IMR-90 (cell line): ENCODE measurements at regions not wholly inside any gene's neighbourhood (a gene's known extent, or its start where the extent isn't known, plus 50 kb on each side); places are given as distances from the start of the nearest gene placed in this dataset.

ENCODE experiments used
- ATAC-seq: fragments of 200-7000 bp; cut with Tn5 transposase; 2 replicates; pipeline ENCODE4 v1.9.1; 2020; ENCODE audit warnings: low read depth, mild to moderate bottlenecking, moderate library complexity
- BruUV-seq: library from RNA; stranded (reverse); fragments of 400-500 nt; replicated peaks from 2 replicates; lab custom pipeline; 2021; lab: Mats Ljungman, UMichigan
- CTCF ChIA-PET: fragments of 300-600 bp; formaldehyde crosslinking; extraction: SDS; loops from one replicate; lab custom pipeline; 2021; ENCODE audit warnings: antibody characterized with exemption; lab: Yijun Ruan, JAX
- POLR2A ChIA-PET: fragments of 300-600 bp; sonication (Branson Sonifier 250); formaldehyde crosslinking; loops from one replicate; lab custom pipeline; 2022; ENCODE audit warnings: antibody characterized with exemption; ENCODE audit not compliant: unreplicated experiment; lab: Charles Lee
- DNase-seq: peaks from one replicate; pipeline ENCODE4 v3.0.0; 2013
- H2AFZ ChIP-seq: replicated peaks from 2 replicates; pipeline ENCODE3; 2013; ENCODE audit warnings: low read length, mild to moderate bottlenecking; ENCODE audit not compliant: poor library complexity
- H2AK5ac ChIP-seq: 2 replicates; pipeline ENCODE4 v1.6.1; 2013; ENCODE audit warnings: low read depth, low read length, inconsistent platforms
- H2AK9ac ChIP-seq: replicated peaks from 2 replicates; pipeline ENCODE3; 2013; ENCODE audit warnings: mild to moderate bottlenecking, low read depth, low read length, moderate library complexity; ENCODE audit not compliant: poor library complexity
- H2BK120ac ChIP-seq: 2 replicates; pipeline ENCODE4 v1.6.1; 2013; ENCODE audit warnings: low read depth, low read length, inconsistent platforms
- H2BK15ac ChIP-seq: 3 replicates; pipeline ENCODE4 v1.6.1; 2013; ENCODE audit warnings: low read depth, low read length, inconsistent platforms
- H2BK20ac ChIP-seq: 2 replicates; pipeline ENCODE4 v1.6.1; 2013; ENCODE audit warnings: low read depth, mild to moderate bottlenecking, inconsistent platforms, low read length, moderate library complexity
- H2BK5ac ChIP-seq: 2 replicates; pipeline ENCODE4 v1.6.1; 2013; ENCODE audit warnings: mild to moderate bottlenecking, low read depth, low read length, inconsistent platforms; ENCODE audit not compliant: poor library complexity, severe bottlenecking
- H3K14ac ChIP-seq: replicated peaks from 2 replicates; pipeline ENCODE4 v1.6.1; 2013; ENCODE audit warnings: low read depth, low read length, inconsistent platforms
- H3K18ac ChIP-seq: 2 replicates; pipeline ENCODE4 v1.6.1; 2013; ENCODE audit warnings: low read depth, low read length, control low read depth
- H3K23ac ChIP-seq: 2 replicates; pipeline ENCODE4 v1.6.1; 2013; ENCODE audit warnings: low read depth, low read length, inconsistent platforms
- H3K27ac ChIP-seq: 2 replicates; pipeline ENCODE4 v1.5.1; 2013; ENCODE audit warnings: mild to moderate bottlenecking, control low read depth, low read length; ENCODE audit not compliant: insufficient read depth
- H3K27me3 ChIP-seq: 2 replicates; pipeline ENCODE4 v1.6.1; 2013; ENCODE audit warnings: low read length; ENCODE audit not compliant: control insufficient read depth, insufficient read depth
- H3K36me3 ChIP-seq: 2 replicates; pipeline ENCODE4 v1.6.1; 2013; ENCODE audit warnings: low read length, mixed read lengths; ENCODE audit not compliant: control insufficient read depth, insufficient read depth
- H3K4ac ChIP-seq: 2 replicates; pipeline ENCODE4 v1.6.1; 2013; ENCODE audit warnings: low read depth, low read length, inconsistent platforms
- H3K4me1 ChIP-seq: 2 replicates; pipeline ENCODE4 v1.6.1; 2013; ENCODE audit warnings: low read length, mixed read lengths; ENCODE audit not compliant: control insufficient read depth, insufficient read depth
- H3K4me2 ChIP-seq: 2 replicates; pipeline ENCODE4 v1.6.1; 2013; ENCODE audit warnings: low read depth, mild to moderate bottlenecking, control low read depth, low read length, moderate library complexity
- H3K4me3 ChIP-seq: 2 replicates; pipeline ENCODE4 v1.5.1; 2013; ENCODE audit warnings: low read depth, mild to moderate bottlenecking, control low read depth, low read length, moderate library complexity; ENCODE audit not compliant: insufficient read depth
- H3K56ac ChIP-seq: 2 replicates; pipeline ENCODE4 v1.6.1; 2013; ENCODE audit warnings: low read length, inconsistent platforms; ENCODE audit not compliant: insufficient read depth; ENCODE audit errors: extremely low read depth
- H3K79me1 ChIP-seq, 2 experiments: 2 replicates each; pipeline ENCODE4 v1.6.1; 2013; ENCODE audit warnings: low read length in 2 of 2, inconsistent platforms in 1 of 2, low read depth in 1 of 2
- H3K9ac ChIP-seq: 2 replicates; pipeline ENCODE4 v1.6.1; 2013; ENCODE audit warnings: low read depth, low read length, control low read depth
- H3K9me1 ChIP-seq: 2 replicates; pipeline ENCODE4 v1.6.1; 2013; ENCODE audit warnings: low read length, inconsistent platforms; ENCODE audit not compliant: insufficient read depth
- H3K9me3 ChIP-seq: 2 replicates; pipeline ENCODE4 v1.6.1; 2013; ENCODE audit warnings: low read length; ENCODE audit not compliant: control insufficient read depth, insufficient read depth
- H4K20me1 ChIP-seq: 2 replicates; pipeline ENCODE4 v1.6.1; 2013; ENCODE audit warnings: low read length, inconsistent platforms; ENCODE audit not compliant: insufficient read depth
- H4K5ac ChIP-seq: 2 replicates; pipeline ENCODE4 v1.6.1; 2013; ENCODE audit warnings: mild to moderate bottlenecking, low read depth, low read length, control low read depth
- H4K8ac ChIP-seq, 2 experiments: 2 replicates each; pipeline ENCODE4 v1.6.1; 2013; ENCODE audit warnings: low read depth in 2 of 2, low read length in 2 of 2, control low read depth in 1 of 2, inconsistent platforms in 1 of 2
- H4K91ac ChIP-seq: 2 replicates; pipeline ENCODE4 v1.6.1; 2013; ENCODE audit warnings: low read depth, low read length, inconsistent platforms; ENCODE audit not compliant: insufficient read depth
- BHLHE40 ChIP-seq: fragments of 150-350 bp; IDR thresholded peaks from 2 replicates; pipeline ENCODE4 v1.6.1; 2016; ENCODE audit warnings: mild to moderate bottlenecking, low read depth, low read length
- CEBPB ChIP-seq: IDR thresholded peaks from 2 replicates; pipeline ENCODE4 v1.6.1; 2012; ENCODE audit warnings: low read depth, low read length, improper control_type of control experiment
- CHD1 ChIP-seq: IDR thresholded peaks from 2 replicates; pipeline ENCODE4 v1.6.1; 2012; ENCODE audit warnings: low read depth, low read length, improper control_type of control experiment
- FOS ChIP-seq: fragments of 150-350 bp; IDR thresholded peaks from 2 replicates; pipeline ENCODE4 v1.6.1; 2016; ENCODE audit warnings: low read depth, low read length
- MAFK ChIP-seq: IDR thresholded peaks from 2 replicates; pipeline ENCODE4 v1.6.1; 2012; ENCODE audit warnings: low read depth, low read length, improper control_type of control experiment
- MAZ ChIP-seq: IDR thresholded peaks from 2 replicates; pipeline ENCODE4 v1.6.1; 2012; ENCODE audit warnings: low read depth, mild to moderate bottlenecking, low read length, improper control_type of control experiment, moderate library complexity, borderline replicate concordance
- MXI1 ChIP-seq: IDR thresholded peaks from 2 replicates; pipeline ENCODE4 v1.6.1; 2012; ENCODE audit warnings: low read depth, mild to moderate bottlenecking, low read length, moderate library complexity, borderline replicate concordance
- NFE2L2 ChIP-seq: fragments of 150-350 bp; IDR thresholded peaks from 2 replicates; pipeline ENCODE4 v1.6.1; 2016; ENCODE audit warnings: low read depth, mild to moderate bottlenecking, low read length
- POLR2A ChIP-seq: IDR thresholded peaks from 2 replicates; pipeline ENCODE4 v1.6.1; 2012; ENCODE audit warnings: mild to moderate bottlenecking, low read depth, low read length
- RAD21 ChIP-seq: IDR thresholded peaks from 2 replicates; pipeline ENCODE4 v1.6.1; 2012; ENCODE audit warnings: low read length, improper control_type of control experiment
- RCOR1 ChIP-seq: IDR thresholded peaks from 2 replicates; pipeline ENCODE4 v1.6.1; 2012; ENCODE audit warnings: mild to moderate bottlenecking, low read length, improper control_type of control experiment; ENCODE audit not compliant: insufficient replicate concordance
- RFX5 ChIP-seq: IDR thresholded peaks from 2 replicates; pipeline ENCODE4 v1.8.0; 2012; ENCODE audit warnings: low read depth, mild to moderate bottlenecking, low read length, moderate library complexity
- SMC3 ChIP-seq: fragments of 150-350 bp; IDR thresholded peaks from 2 replicates; pipeline ENCODE4 v1.6.1; 2016; ENCODE audit warnings: low read depth, mild to moderate bottlenecking, antibody characterized with exemption, low read length, moderate library complexity
- WGBS, 2 experiments: methylation state at CpG; one replicate each; pipeline versions ENCODE4 v1.1.5 to v1.1.7; 2013; ENCODE audit warnings: missing lambda C conversion rate in 2 of 2; ENCODE audit not compliant: insufficient read length in 1 of 2; ENCODE audit errors: extremely low coverage in 2 of 2; 5-methylcytosine and 5-hydroxymethylcytosine counted together
- dilution Hi-C: fragments of 300-500 bp; cut with HindIII; formaldehyde crosslinking; loops from one replicate; pipeline ENCODE4 v1.14.3; 2018; ENCODE audit warnings: low sequenced_read_pairs; ENCODE audit not compliant: unreplicated experiment
- in situ Hi-C: fragments of 300-500 bp; cut with MboI; formaldehyde crosslinking; loops from 3 replicates; pipeline ENCODE4 v1.14.3; 2019; ENCODE audit warnings: low sequenced_read_pairs, inconsistent platforms, mixed read lengths
- intact Hi-C: fragments of 100-400 bp; cut with micrococcal nuclease; formaldehyde crosslinking; loops from 2 replicates; pipeline ENCODE4 v1.10.0; 2022
- TF ChIP-seq, protein P1 (sequence below): conservative IDR thresholded peaks from 2 replicates; pipeline ENCODE4 v1.5.1; 2012; ENCODE audit warnings: mild to moderate bottlenecking, low read depth, low read length, improper control_type of control experiment
- TF ChIP-seq, protein P2 (sequence below): fragments of 150-350 bp; IDR thresholded peaks from 2 replicates; pipeline ENCODE4 v1.6.1; 2016; ENCODE audit warnings: low read depth, mild to moderate bottlenecking, low read length, moderate library complexity, borderline replicate concordance
- TF ChIP-seq, protein P3 (sequence below): fragments of 150-350 bp; IDR thresholded peaks from 2 replicates; pipeline ENCODE4 v1.6.1; 2017; ENCODE audit warnings: mild to moderate bottlenecking, antibody characterized with exemption, low read length, low read depth

- H3K4me3 ChIP-seq, result no peak overlapping the region
- H2BK120ac ChIP-seq, result no peak overlapping the region
- H3K4me1 ChIP-seq, result no peaks in the 10 kb centered on the region
- no TSS peak for BruUV-seq
- H3K79me1 ChIP-seq, result no peaks in the 10 kb centered on the region
- dilution Hi-C loops (no loop called here), in situ Hi-C loops (no loop called here), intact Hi-C loops (no loop called here)
- TF ChIP-seq MAZ (no peak), MAFK (no peak), SMC3 (no peak), CEBPB (no peak), MXI1 (no peak), CHD1 (no peak), NFE2L2 (no peak), RFX5 (no peak), RCOR1 (no peak), BHLHE40 (no peak), POLR2A (no peak), FOS (no peak), RAD21 (no peak)
- TF ChIP-seq, protein P1, sequence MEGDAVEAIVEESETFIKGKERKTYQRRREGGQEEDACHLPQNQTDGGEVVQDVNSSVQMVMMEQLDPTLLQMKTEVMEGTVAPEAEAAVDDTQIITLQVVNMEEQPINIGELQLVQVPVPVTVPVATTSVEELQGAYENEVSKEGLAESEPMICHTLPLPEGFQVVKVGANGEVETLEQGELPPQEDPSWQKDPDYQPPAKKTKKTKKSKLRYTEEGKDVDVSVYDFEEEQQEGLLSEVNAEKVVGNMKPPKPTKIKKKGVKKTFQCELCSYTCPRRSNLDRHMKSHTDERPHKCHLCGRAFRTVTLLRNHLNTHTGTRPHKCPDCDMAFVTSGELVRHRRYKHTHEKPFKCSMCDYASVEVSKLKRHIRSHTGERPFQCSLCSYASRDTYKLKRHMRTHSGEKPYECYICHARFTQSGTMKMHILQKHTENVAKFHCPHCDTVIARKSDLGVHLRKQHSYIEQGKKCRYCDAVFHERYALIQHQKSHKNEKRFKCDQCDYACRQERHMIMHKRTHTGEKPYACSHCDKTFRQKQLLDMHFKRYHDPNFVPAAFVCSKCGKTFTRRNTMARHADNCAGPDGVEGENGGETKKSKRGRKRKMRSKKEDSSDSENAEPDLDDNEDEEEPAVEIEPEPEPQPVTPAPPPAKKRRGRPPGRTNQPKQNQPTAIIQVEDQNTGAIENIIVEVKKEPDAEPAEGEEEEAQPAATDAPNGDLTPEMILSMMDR, result no peak
- TF ChIP-seq, protein P2, sequence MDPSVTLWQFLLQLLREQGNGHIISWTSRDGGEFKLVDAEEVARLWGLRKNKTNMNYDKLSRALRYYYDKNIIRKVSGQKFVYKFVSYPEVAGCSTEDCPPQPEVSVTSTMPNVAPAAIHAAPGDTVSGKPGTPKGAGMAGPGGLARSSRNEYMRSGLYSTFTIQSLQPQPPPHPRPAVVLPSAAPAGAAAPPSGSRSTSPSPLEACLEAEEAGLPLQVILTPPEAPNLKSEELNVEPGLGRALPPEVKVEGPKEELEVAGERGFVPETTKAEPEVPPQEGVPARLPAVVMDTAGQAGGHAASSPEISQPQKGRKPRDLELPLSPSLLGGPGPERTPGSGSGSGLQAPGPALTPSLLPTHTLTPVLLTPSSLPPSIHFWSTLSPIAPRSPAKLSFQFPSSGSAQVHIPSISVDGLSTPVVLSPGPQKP, result no peak
- TF ChIP-seq, protein P3, sequence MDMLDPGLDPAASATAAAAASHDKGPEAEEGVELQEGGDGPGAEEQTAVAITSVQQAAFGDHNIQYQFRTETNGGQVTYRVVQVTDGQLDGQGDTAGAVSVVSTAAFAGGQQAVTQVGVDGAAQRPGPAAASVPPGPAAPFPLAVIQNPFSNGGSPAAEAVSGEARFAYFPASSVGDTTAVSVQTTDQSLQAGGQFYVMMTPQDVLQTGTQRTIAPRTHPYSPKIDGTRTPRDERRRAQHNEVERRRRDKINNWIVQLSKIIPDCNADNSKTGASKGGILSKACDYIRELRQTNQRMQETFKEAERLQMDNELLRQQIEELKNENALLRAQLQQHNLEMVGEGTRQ, result no peak
- no peaks in the 10 kb centered on the region for H3K27me3 ChIP-seq
- H2BK15ac ChIP-seq, result no peak overlapping the region
- H3K23ac ChIP-seq, result no peak overlapping the region
- WGBS, 2 experiments, result no CpG with 5 or more reads among the region's 1 CpG
- ATAC-seq (no peak), DNase-seq (no peak)
- no peak overlapping the region for H3K27ac ChIP-seq
- H3K18ac ChIP-seq, result no peak overlapping the region
- no peak overlapping the region for H3K4me2 ChIP-seq
- H3K14ac ChIP-seq, result no peak overlapping the region
- ChIA-PET POLR2A (no interaction called here), CTCF (interaction anchor here (0.6 to 0.7 kb wide), 2 partner anchors 17 to 1785 kb away, joined by 3 read pairs; no protein-coding TSS in a partner anchor)
- no peak overlapping the region for H2BK20ac ChIP-seq
- no peaks in the 10 kb centered on the region for H3K9me1 ChIP-seq
- H3K36me3 ChIP-seq, result no peaks in the 10 kb centered on the region
- no peaks in the 10 kb centered on the region for H3K9me3 ChIP-seq
- H4K5ac ChIP-seq, result no peak overlapping the region
- H4K91ac ChIP-seq, result no peak overlapping the region
- no peaks in the 10 kb centered on the region for H4K20me1 ChIP-seq
- H4K8ac ChIP-seq, result no peak overlapping the region
- H2BK5ac ChIP-seq, result no peak overlapping the region
- H2AFZ ChIP-seq, result no peak overlapping the region
- no peak overlapping the region for H3K9ac ChIP-seq
- no peak overlapping the region for H3K56ac ChIP-seq
- H3K4ac ChIP-seq, result no peak overlapping the region
- no peak overlapping the region for H2AK5ac ChIP-seq
- H2AK9ac ChIP-seq, result no peak overlapping the region
Measured at GRCh38 chr4:125801924-125802323, 487.2 kb downstream of the FAT4 start.
